DMS79 treated with DMSO at 0.1 percent for 48 hours (cell line): ENCODE measurements at regions not wholly inside any gene's neighbourhood (a gene's known extent, or its start where the extent isn't known, plus 50 kb on each side); places are given as distances from the start of the nearest gene placed in this dataset.

Experiments
- DNase-seq: peaks from one replicate; lab custom pipeline; 2025; lab: John Stamatoyannopoulos, UW

DNA sequence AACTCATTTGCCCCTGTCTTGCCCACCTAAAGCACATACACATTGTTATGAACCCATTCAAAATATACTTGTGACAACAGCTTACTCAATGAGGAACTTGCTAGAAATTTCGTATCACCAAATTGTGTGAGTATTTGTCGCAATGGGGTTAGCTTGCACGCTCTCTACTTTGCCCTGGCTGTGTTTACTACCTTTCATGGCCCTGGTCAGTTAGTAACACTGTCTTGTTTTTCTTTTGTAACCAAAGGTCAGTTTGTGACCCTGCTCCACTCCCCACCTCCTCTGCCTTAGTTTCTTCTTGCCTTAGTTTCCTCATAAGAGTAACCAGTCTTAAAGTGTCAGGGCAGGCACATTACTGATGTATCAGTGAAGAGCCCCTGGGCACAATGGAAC lies 205.8 kb upstream of the EEA1 start:
- no peak for DNase-seq

GRCh38 chr12:93135286-93136239 lies 206.5 kb upstream of the EEA1 start:
- DNase-seq = peak; percentile 96

DNA sequence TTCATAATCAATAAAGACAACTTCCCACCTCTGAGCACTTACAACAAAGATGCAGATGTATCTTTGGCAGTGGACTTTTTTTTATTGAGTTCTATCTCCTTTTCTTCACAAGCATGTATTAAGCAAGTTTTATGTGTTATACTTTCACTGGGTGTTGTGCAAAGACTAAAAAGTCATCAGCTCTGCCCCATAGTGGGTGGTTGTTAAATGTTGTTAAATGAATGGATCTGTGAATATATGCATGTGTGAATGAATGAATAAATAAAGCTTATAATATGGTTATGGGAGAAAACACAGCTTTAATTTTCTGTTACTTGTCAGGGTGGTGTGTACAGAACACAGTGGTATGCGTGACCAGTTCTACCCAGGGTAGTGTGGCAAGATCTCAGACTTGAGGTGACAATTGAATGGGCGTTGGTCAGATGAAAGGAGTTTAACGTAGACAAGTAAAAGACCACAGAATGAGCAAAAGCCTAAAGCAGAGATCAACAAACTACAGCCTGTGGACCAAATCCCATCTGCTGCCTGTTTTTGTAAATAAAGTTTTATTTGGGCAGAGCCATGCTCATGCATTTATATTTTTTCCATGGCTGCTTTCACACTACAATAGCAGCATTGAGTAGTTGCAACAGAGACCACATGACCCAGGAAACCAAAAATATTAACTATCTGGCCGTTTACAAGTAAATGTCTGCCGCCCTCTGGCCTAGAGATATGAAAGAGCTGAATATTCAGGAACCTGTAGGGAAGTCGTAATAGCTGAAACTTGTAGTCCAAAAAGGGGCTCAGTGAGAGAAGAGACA lies 207.4 kb upstream of the EEA1 start:
- DNase-seq = no peak

DNA sequence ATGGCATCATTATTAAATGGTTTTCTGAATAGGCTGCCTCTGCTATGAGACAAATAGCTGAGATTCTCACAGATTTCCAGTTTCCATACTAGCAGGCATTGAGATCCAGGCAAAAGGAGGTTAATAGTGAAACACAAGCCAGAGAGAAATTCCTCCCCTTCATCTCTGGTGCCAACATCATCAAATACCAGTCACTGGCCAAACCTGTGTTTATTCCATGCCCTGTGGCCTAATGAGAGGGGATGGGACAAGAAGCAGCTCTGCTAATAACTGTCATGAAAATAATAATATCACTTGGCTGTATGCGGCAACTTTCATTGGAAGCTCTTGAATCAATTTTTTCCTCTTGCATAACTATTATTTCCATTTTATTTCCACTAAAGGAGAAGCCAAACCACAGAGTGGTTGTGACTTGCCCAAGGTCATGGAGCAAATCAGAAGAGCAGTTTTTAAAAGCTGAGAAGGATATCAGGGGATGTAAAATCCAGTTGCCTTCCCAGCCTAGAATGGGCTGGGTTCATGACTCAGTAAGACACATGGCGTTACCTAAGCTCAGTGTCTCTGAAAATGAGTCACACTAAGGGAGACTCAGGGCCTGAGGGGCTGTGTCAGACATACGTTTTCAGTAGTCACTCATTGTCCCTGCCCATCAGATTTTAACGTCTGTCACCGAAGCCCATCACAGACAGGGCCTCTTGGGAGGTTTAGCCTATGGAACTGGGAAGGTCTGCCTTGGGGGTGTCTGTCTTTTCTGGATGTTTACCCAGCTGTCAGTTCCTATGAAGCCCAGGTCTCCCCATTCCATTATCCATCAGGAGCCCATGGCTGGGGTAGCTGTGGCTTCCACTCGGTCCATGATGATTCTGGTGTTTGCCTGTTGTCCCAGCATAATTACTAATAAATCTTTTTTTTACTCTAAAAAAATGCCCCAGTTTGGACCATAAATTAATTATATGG lies 208.8 kb upstream of the EEA1 start:
- DNase-seq = no peak

GRCh38 chr12:93139028-93139665 lies 210.1 kb upstream of the EEA1 start:
- DNase-seq = peak; percentile 31

- no peak for DNase-seq
These were observed 211.2 kb upstream of the EEA1 start for GRCh38 chr12:93140325-93140724.

GRCh38 chr12:93140801-93141200 lies 211.7 kb upstream of the EEA1 start:
- no peak for DNase-seq

- no peak for DNase-seq
These were observed 213.8 kb upstream of the EEA1 start for GRCh38 chr12:93142881-93143280.

DNA sequence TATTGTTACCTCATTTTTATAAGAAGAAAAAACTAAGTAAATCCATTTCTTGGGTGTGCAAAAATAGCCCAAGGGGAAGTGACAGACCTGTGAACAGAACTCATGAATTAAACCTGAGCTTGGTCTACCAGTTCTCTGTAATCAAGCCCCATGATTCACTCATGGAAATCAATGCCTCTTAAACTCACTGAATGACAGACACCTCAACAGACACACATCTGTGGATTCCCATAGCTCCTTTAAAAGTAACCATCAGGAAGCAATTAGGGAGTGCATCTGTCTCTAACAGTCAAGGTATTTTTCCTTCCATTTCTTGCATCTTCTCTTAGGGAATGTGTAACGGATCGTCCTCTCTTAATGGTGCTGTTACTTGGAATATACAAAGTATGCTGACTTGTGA lies 215.0 kb upstream of the EEA1 start:
- no peak for DNase-seq

GRCh38 chr12:93145086-93145485 lies 216.0 kb upstream of the EEA1 start:
- no peak for DNase-seq

- DNase-seq = no peak
These were observed 217.3 kb upstream of the EEA1 start for GRCh38 chr12:93146263-93146939.

DNA sequence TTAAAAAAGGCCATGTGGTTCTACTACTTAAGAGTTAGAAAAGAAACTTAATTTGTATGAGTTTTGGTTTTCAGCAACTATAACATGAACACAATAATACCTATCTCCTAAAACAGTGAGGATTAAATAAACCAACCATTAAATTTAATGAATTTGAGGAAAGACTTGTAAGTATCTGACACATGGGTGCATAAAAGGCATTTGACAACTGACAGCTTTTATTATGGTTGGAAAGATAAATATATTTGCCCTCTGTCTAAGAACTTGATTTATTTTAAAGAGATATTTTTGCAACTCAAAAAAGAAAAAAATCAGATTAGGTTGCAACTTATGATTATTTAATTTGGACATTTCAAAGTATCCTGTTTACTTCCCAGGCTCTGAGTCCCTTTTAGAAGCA lies 217.9 kb upstream of the EEA1 start:
- DNase-seq = no peak

- DNase-seq = no peak
These were observed 219.3 kb upstream of the EEA1 start for GRCh38 chr12:93148412-93148811.

- DNase-seq = no peak
These were observed 220.1 kb upstream of the EEA1 start for GRCh38 chr12:93149229-93149628.

DNA sequence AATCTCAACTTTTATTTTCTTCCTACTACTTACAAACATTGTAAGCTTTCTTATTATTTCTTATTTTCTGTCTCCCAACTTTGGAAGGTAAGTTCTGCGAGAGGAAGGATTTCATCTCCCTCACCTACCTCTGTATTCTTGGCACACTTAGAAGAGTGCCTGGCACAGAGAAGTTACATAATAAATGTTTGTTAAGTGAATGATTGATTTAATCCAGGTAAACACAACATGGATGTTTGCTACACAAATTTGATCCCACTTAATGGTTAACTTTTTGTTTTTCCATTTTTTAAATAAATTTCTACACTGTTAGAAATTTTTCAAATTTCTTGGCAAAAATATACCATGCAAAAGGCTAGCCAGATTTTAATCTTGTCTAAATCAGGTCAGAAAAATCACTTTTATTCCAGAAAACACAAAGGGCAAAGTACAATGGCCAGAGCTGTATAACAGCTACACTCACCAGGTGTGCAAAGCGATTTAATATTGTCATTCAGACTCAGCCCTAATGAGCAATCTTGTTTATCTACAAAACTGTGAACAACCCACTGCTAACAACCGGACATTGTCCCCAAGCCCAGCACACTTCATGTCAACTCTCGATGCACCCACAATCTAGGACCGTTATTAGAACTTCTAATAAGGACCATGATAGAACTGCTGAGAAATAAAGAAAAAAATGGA lies 222.1 kb upstream of the EEA1 start:
- no peak for DNase-seq

GRCh38 chr12:93152617-93153016 lies 223.5 kb upstream of the EEA1 start:
- DNase-seq = no peak

DNA sequence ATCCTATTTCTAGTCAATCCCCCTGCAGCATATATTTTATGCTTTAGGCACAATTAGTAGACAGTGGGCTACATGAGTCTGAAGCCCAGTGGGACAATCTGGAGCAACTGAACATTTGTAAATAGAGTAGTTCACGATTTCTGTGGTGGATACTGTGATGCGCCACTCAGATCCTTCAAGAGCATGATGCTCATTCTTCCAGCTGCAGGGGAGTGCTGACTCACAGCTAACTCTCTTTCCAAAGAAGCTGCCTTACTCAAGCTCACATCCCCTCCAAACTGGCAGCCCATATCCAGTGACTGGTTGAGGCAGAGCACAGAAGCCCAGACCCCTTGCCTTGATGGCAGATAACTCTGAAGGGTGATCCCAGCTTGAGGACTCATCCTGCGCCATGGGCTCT lies 224.2 kb upstream of the EEA1 start:
- DNase-seq = no peak

DNA sequence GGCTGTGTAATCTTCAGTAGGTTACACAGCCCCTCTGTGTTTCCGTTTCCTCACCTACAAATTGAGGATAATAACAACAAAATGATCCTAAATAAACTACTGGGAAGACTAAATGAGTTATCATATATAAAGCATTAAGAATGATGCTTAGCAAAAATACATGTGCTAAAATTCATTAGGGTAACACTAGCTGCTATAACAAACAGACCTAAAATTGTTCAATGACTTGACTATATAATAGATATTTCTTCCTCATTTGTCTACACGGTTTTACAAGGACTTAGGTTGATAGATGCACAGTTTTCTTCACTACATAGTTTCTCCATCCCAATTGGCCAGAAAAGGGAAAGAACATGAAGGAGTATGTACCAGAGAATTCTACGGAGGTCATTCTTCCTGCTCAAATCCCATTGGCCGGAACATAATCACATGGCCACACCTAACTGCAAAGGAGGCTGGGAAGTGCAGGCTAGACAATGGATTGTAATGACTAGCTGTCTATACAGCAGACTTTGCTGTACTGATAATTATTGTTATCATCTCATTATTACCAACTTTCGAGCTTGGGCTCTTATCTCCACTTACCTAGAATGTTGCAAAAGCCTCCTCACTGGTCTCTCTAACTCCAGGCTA lies 223.5 kb upstream of the NUDT4 start:
- no peak for DNase-seq

DNA sequence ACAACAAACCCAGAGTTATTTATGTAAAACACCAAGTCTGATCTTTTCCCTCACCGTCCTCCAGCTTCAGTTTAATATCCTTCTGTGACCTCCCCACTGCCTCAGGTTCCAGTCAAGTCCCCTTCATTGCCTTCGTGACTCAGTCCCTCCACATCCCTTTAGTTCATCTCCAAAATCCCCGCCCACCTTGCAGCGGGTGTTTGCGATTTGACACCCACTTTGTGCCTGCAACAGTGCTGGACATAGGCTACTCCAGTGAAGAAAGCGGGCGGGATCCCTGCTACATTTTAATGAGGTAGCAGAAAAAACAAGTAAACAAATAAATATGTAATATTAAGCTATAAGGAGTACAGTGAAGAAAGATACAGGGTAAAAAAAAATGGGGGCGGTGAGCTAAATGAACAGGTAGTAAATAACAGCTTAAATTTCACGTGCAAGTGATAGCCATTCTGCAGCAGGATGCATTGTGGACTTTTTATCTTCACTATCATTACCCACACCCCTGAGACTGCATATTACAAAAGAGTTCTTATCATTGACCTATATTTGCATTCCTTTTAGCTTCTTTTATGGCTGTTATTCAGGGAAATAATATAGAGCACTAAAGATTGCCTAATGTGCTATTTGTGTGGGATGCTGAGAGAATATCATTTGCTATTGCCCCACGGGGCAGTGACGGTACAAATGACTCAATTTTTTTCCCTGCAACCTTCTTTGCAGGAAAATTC lies 222.8 kb upstream of the NUDT4 start:
- no peak for DNase-seq
